GM19452 (cell line): ENCODE measurements at regions not wholly inside any gene's neighbourhood (a gene's known extent, or its start where the extent isn't known, plus 50 kb on each side); places are given as distances from the start of the nearest gene placed in this dataset.

Experiments used
- ATAC-seq: cut with Tn5 transposase; IDR thresholded peaks from one replicate; pipeline ENCODE4 v1.9.1; 2021; ENCODE audit not compliant: unreplicated experiment

- no peak for ATAC-seq
Measured at GRCh38 chr6:169048185-169048864, 205.3 kb downstream of the THBS2 start.

- no peak for ATAC-seq
Measured at GRCh38 chr6:169047345-169047744, 206.3 kb downstream of the THBS2 start.

DNA sequence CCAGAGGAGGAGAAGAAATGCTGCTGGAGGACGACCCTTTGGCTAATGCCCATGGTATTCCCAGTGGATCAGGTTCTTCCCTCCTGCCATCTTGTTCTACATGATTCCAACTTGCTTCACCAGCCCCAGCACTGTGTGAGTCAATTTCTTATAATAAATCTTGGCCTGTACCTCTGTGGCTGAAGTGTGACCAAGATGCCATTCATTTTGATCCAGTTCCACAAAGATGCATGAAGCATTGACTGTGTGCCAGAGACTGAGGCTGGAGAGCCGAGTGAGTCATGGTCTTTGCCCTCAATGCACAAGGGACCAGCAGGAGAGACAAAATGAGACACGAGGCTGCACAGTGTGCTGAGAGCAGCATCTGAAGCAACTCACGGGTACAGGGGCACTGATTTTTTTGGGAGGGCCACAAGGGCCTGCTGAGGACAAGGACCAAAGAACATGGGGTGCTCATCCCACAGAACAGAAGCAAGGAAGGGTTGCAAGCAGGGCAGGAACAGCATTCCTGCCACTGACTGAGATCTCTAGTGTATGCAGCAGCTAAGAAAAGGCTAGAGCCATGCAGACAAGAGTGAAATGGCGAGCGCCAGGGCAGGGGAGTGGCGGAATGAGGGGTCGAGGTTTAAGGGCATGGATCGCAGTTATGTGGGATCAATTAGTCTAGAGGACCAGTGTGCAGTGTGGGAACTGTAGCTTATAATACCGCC lies 207.0 kb downstream of the THBS2 start:
- ATAC-seq = no peak

DNA sequence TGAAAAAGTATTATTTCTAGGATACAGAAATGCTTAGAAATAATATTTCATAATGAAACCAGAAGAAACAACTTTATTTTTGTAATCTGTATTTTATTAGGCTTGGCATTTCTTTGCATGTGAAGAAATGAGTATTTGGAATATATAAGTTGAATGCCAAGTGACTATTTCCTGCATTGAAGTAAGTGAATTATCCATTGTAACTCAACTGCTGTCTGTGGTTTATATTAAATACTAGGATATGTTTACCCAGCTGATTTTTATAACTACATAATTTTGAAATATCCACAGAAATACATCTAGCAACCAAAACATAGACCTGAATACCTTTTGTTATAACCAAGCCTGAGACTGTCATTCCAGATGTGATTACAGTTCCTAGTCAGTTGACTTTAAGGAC lies 207.6 kb downstream of the THBS2 start:
- no peak for ATAC-seq

- no peak for ATAC-seq
Measured at GRCh38 chr6:169045486-169045885, 208.2 kb downstream of the THBS2 start.

DNA sequence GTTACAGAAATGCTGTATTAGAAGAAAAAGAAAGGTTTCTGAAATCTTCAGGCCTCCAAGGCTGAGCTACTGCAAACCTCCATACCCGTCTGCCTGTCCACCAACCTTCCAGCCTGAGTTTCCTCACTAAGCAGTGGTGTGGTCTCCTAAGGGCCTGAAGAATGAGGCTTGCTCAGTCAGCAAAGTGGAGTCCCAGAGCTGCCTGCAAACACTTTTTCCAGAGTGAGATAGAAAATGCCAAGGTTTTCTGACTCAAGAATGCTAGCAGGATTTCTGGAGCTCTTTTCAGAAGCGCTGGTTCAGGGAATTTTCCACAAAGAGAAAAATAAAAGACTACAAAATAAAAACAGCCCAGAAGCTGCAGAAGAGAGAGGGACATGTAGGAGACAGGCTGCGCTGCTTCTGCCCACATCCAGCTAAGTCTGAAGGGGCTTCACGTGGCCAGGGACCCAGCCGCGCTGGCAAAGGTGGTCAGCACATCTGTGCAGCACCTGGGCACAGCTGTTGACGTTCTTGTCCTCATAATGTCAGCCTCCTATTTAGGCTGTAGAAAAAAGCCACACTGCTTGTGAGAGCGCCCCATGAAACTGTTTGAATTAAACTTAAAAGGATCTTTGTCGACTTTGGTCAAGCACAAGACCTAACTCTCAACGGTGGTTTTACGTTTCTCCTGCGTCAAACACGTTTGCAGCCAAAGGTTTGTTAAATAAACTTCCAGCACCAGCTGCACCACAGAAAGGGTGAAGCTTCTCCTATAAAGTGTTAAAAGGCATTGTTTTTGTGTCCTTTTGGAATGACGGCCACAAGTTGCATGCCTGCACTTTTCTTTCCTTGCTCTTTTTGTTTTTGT lies 209.0 kb downstream of the THBS2 start:
- no peak for ATAC-seq

DNA sequence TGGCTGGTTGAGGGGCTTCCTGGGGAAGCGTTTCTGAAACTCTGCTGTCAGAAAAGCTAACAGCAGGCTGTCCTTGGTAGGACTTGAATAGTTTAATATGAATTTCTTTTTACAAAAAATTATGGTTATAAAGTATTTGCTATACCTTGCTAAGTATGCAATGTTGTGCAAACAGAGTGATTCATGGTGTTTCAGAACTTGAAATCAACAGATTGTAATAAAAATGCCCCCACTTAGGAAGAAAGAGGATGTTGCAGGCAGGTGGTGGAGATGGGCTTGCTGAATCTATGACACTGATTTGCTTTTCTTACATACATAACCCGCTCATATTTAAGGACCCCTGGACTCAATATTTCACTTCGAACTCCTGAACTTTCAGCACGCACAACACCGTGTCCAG lies 211.6 kb downstream of the THBS2 start:
- no peak for ATAC-seq

DNA sequence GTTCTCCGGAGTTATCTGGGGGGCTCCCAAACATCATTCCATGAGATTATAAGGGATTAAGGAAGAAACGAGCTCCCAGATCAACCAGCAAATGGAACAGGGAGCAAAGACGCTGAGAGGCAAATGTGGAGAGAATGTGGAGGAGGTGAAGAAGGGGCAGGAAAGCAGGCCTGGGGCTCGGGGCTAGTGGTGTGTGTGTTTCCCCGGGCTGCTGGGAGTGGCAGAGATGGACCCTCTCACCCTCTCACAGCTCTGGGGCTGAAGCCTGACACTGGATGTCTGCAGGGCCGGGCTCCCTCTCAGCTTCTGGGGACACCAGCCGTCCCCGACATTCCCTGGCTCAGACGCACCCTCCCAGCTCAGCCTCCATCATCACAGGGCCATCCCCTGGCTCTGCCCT lies 212.6 kb downstream of the THBS2 start:
- ATAC-seq = no peak

DNA sequence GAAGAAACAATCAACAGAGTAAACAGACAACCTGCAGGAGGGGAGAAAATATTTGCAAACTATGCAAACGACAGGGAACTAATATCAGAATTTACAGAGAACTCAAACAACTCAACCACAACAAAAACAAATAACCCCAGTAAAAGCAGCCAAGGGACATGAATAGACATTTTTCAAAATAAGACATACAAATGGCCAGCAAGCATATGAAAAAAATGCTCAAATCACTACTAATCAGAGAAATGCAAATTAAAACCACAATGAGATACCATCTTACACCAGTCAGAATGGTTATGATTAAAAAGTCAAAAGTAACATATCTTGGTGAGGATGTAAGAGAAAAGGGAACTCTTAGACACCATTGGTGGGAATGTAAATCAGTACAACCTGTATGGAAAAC lies 215.0 kb downstream of the THBS2 start:
- no peak for ATAC-seq

- ATAC-seq = no peak
Measured at GRCh38 chr6:169035385-169036240, 218.0 kb downstream of the THBS2 start.

- no peak for ATAC-seq
Measured at GRCh38 chr6:169034516-169035167, 219.0 kb downstream of the THBS2 start.

DNA sequence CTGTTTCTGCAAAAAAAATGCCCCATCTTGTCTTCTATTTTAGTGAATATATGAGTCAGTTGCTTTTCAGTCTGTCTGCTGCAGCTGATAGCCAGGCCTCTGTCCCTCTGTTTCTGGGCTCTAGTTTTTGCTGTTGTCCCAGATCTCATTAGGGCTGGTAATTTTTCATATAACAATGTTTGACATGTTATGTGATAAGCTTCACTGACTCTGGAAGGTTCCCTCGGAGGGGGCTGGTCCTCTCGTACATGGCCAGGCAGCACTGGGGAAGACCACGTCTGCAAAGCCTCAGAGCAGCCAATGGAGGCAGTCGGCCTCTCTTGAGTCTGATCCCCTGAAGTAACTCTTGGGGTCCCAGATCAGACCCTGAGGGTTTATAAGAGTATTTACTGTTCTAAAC lies 223.8 kb downstream of the THBS2 start:
- ATAC-seq = no peak

GRCh38 chr6:169028343-169028742 lies 225.3 kb downstream of the THBS2 start:
- no peak for ATAC-seq

GRCh38 chr6:169026175-169026574 lies 227.5 kb downstream of the THBS2 start:
- no peak for ATAC-seq

DNA sequence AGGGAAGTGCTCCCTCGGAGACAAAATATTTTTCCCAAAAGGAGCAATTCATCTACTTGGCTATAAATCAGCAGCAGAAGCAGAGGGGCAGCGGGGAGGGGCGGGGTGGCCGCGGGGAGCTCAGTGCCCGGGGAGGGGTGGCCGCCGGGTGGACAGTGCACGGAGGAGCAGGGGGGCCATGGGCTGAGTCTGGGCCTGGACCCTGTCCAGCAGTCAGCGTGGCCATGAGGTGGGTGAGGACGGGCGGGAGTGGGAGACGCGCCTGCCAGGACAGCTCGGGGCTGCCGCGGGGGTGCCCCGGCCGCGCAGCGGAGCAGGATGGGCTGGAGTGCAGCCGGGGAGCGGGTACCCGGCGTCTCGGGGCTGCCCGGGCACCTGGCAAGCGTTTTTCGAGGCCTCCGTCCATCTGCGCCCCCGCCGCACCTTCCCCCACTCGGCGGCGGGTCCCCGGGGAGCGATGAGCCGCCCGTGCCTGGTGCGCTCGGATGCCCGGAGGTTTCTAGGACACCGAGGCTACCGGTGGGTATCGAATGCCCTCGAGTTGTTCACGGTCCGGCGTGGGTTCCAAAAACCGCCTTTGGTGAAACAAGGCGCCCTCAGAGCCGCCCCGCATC lies 229.5 kb downstream of the THBS2 start:
- ATAC-seq = no peak

DNA sequence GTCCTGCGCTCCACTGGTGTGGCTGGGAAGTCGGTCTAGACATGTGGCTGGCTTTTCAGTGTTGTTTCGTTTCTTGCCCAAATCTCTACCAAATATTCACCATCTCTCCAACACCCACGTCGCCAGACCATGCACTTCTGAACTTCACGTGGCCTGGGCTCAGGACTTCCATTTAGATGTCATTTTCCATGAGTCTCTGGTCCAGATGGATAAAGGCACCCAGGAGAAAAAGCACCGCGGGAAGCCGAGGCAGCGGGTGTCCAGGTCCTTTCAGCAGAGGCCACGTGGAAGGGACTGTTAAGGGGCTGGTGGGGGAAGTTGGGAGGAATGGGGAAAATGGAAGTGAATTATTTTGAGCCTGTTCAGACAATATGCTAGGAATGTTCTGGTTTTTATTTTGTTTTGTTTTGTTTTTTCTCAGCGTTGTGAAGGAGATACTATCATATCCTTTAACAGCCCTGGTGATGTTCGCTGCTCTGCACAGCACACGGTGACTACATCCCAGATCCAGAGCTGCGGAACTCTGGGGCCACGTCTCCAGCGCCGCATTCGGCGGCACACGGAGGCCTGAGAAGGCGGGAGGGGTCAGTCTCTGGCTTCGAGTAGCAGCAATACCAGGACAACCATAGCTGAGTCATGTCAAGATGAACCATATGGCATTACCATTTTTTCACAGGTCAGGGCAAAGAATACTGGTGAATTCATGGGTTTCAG lies 230.3 kb downstream of the THBS2 start:
- no peak for ATAC-seq

DNA sequence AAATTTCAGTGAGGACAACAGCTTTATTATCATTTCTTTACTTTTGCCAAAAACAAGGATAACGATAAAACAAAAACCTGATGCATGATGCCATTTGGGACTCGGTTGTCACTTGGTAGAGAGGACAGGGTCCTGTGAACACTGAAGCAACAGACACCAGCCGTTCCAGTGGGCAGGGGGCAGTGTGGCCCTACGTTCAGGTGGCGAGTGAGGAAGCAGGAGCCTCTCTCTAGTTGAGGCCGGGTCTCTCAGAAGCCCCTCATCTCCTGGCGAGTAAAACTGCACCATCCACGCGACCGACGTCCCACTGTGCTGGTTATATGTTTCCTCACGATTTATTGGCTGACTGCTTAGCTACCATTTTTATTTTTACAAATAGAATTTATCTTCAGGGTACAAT lies 231.6 kb downstream of the THBS2 start:
- ATAC-seq = no peak

DNA sequence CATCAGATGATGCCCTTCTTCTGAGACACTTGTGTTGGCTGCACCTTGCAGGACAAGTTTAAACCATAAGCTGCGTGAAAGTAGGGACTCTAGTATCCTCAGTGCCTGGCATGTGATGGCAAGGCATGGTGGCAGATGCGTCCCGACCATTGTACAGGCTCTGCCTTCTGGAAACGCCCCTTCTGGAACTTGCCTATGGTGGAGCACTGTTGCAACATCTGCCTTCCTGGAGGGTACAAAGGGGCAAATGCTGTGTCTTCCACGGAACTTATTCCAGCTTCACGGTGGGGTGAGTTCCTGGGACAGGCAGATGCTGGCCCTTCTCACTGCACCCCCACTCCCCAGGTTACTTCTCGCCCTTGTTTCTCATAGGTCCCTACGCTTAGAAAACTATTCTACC lies 232.8 kb downstream of the THBS2 start:
- no peak for ATAC-seq

- ATAC-seq = no peak
Measured at GRCh38 chr6:169019727-169020491, 233.7 kb downstream of the THBS2 start.
